Uterus (tissue), 2 donors: ENCODE measurements at regions not wholly inside any gene's neighbourhood (a gene's known extent, or its start where the extent isn't known, plus 50 kb on each side); places are given as distances from the start of the nearest gene placed in this dataset.

Experiments
- CTCF ChIP-seq, 4 experiments: fragments of 200-600 bp in 2 of 4; fragments of 450-650 bp in 2 of 4; sonication (generic) in 2 of 4; IDR thresholded peaks; one replicate each; pipeline ENCODE4 v1.5.1; 2016 to 2019; ENCODE audit warnings: antibody characterized with exemption in 4 of 4, mild to moderate bottlenecking in 2 of 4, moderate library complexity in 1 of 4
- POLR2A ChIP-seq, 2 donors: fragments of 450-650 bp; IDR thresholded peaks; one replicate each; pipeline ENCODE4 v1.6.1; 2016; ENCODE audit warnings: antibody characterized with exemption in 2 of 2, mild to moderate bottlenecking in 1 of 2, moderate library complexity in 1 of 2

GRCh38 chr16:87185983-87186382, 131.2 kb downstream of the C16orf95 start:
- TF ChIP-seq CTCF (IDR thresholded peaks at IDR 0.05) (no peak), POLR2A (IDR thresholded peaks at IDR 0.05) (no peak)
